Adrenal gland (tissue), 5 donors: ENCODE measurements at regions not wholly inside any gene's neighbourhood (a gene's known extent, or its start where the extent isn't known, plus 50 kb on each side); places are given as distances from the start of the nearest gene placed in this dataset.

ENCODE experiments used
- POLR2A ChIP-seq, 2 donors: fragments of 450-650 bp; IDR thresholded peaks; one replicate each; pipeline ENCODE4 v1.6.1; 2017; ENCODE audit warnings: antibody characterized with exemption in 2 of 2, mild to moderate bottlenecking in 2 of 2, moderate library complexity in 1 of 2
- TF ChIP-seq, protein P1 (sequence below), 6 experiments: fragments of 450-650 bp in 4 of 6; fragments of 200-600 bp in 2 of 6; sonication (generic) in 1 of 6; IDR thresholded peaks; 1 replicate in 5 of 6; 2 replicates in 1 of 6; pipeline versions ENCODE4 v1.5.1 to v1.8.0; 2016 to 2021; ENCODE audit warnings: antibody characterized with exemption in 6 of 6, mild to moderate bottlenecking in 2 of 6, moderate library complexity in 1 of 6
- donor health status: DM: no; HTN: no; CAD: no.

DNA sequence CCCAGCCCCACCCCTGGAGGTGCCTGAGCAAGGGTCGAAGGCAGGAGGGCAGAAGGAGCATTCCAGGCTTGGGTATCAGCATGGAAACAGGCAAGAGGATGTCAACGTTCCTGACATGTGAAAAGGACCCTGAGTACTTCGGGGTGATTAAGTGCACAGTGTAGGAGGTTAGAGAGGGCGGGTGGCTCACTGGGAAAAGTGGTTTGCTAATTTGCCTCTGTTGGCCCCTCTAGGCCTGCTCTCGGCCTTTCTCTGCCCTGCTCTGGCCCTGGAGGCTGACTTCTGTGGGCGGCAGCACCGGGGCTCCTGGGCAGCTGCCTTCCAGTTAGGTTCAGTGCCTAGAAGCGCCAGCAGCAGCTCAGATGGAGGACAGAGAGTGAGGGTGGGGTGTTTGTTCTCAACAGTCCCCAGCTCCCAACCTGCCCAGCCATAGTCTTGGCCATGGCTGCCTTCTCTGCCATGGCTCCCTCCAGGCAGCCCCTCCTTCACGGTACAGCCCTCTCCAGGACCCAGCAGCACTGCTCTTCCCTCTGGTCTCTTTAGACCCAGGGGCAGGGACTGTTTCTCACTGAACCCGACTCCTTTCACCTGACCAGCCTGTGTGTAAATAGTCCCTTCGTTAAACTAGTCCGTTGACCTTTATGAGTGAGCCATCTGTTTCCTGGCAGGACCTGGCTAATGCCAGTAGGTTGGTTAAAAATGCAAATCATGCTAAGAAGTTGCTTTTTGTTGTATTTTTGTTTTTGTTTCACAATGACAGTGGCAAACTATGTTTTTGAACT is 107.1 kb upstream of the TPM1 start:
- TF ChIP-seq, protein P1, sequence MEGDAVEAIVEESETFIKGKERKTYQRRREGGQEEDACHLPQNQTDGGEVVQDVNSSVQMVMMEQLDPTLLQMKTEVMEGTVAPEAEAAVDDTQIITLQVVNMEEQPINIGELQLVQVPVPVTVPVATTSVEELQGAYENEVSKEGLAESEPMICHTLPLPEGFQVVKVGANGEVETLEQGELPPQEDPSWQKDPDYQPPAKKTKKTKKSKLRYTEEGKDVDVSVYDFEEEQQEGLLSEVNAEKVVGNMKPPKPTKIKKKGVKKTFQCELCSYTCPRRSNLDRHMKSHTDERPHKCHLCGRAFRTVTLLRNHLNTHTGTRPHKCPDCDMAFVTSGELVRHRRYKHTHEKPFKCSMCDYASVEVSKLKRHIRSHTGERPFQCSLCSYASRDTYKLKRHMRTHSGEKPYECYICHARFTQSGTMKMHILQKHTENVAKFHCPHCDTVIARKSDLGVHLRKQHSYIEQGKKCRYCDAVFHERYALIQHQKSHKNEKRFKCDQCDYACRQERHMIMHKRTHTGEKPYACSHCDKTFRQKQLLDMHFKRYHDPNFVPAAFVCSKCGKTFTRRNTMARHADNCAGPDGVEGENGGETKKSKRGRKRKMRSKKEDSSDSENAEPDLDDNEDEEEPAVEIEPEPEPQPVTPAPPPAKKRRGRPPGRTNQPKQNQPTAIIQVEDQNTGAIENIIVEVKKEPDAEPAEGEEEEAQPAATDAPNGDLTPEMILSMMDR (IDR thresholded peaks at IDR 0.05): no peak
- no peak for TF ChIP-seq POLR2A (IDR thresholded peaks at IDR 0.05)
